OCI-LY1 (cell line): ENCODE measurements at regions not wholly inside any gene's neighbourhood (a gene's known extent, or its start where the extent isn't known, plus 50 kb on each side); places are given as distances from the start of the nearest gene placed in this dataset.
"Not testable (repeated sequence)": the region's sequence is repeated elsewhere in the genome, so short reads cannot be mapped to it uniquely, and the experiment has no call there.

Source experiments
- H2AFZ ChIP-seq: fragments of 200-600 bp; sonication (generic), shearing (Covaris generic); 2 replicates; pipeline ENCODE4 v1.6.0; 2014; ENCODE audit warnings: antibody characterized with exemption, mild to moderate bottlenecking, low read length
- H3F3A ChIP-seq: fragments of 200-600 bp; sonication (generic), shearing (Covaris generic); 2 replicates; pipeline ENCODE4 v1.6.0; 2014; ENCODE audit warnings: mild to moderate bottlenecking, antibody characterized with exemption, low read length, moderate library complexity; ENCODE audit not compliant: insufficient read depth
- H3K27ac ChIP-seq: fragments of 200-600 bp; sonication (generic); 2 replicates; pipeline ENCODE4 v1.5.1; 2014; ENCODE audit warnings: low read length, mixed run types, mild to moderate bottlenecking, low read depth; ENCODE audit not compliant: poor library complexity, severe bottlenecking
- H3K27me3 ChIP-seq: fragments of 200-600 bp; sonication (generic); 2 replicates; pipeline ENCODE4 v1.6.0; 2014; ENCODE audit warnings: antibody characterized with exemption, mild to moderate bottlenecking, low read length, moderate library complexity; ENCODE audit not compliant: insufficient read depth
- H3K36me3 ChIP-seq: fragments of 200-600 bp; sonication (generic); 2 replicates; pipeline ENCODE4 v1.6.1; 2014; ENCODE audit warnings: mild to moderate bottlenecking, antibody characterized with exemption, low read length, moderate library complexity, mixed read lengths; ENCODE audit not compliant: insufficient read depth
- H3K4me1 ChIP-seq: fragments of 200-600 bp; sonication (generic); 2 replicates; pipeline ENCODE4 v1.5.1; 2014; ENCODE audit warnings: mild to moderate bottlenecking, low read length, moderate library complexity; ENCODE audit not compliant: insufficient read depth, severe bottlenecking
- H3K4me2 ChIP-seq: fragments of 200-600 bp; sonication (generic), shearing (Covaris generic); 2 replicates; pipeline ENCODE4 v1.6.1; 2014; ENCODE audit warnings: low read length
- H3K4me3 ChIP-seq: fragments of 200-600 bp; sonication (generic); 2 replicates; pipeline ENCODE4 v1.5.1; 2014; ENCODE audit warnings: low read length, low read depth, mild to moderate bottlenecking, mixed read lengths; ENCODE audit not compliant: poor library complexity, severe bottlenecking
- H3K79me2 ChIP-seq: fragments of 200-600 bp; shearing (Covaris generic); 2 replicates; pipeline ENCODE4 v1.6.1; 2016; ENCODE audit warnings: mixed run types, low read length, mixed read lengths; ENCODE audit not compliant: insufficient read depth
- H3K9ac ChIP-seq: fragments of 200-600 bp; sonication (generic), shearing (Covaris generic); 2 replicates; pipeline ENCODE4 v1.6.1; 2014; ENCODE audit warnings: mild to moderate bottlenecking, low read length, mixed read lengths
- H3K9me2 ChIP-seq: fragments of 200-600 bp; sonication (generic), shearing (Covaris generic); 2 replicates; pipeline ENCODE4 v1.6.1; 2014; ENCODE audit warnings: low read depth, mild to moderate bottlenecking, low read length, mixed read lengths
- H3K9me3 ChIP-seq: fragments of 200-600 bp; shearing (Covaris generic); 2 replicates; pipeline ENCODE4 v1.6.1; 2014; ENCODE audit warnings: low read length, mixed read lengths
- H4K20me1 ChIP-seq: fragments of 200-600 bp; sonication (generic), shearing (Covaris generic); 2 replicates; pipeline ENCODE4 v1.6.0; 2016; ENCODE audit warnings: mild to moderate bottlenecking, low read length; ENCODE audit not compliant: insufficient read depth
- CTCF ChIP-seq: fragments of 200-600 bp; sonication (generic), shearing (Covaris generic); IDR thresholded peaks from 2 replicates; pipeline ENCODE4 v1.5.1; 2017; ENCODE audit warnings: mild to moderate bottlenecking, antibody characterized with exemption, low read length, moderate library complexity, mixed read lengths
- EZH2 ChIP-seq: fragments of 200-600 bp; sonication (generic), shearing (Covaris generic); IDR thresholded peaks from 2 replicates; pipeline ENCODE4 v1.8.0; 2017; ENCODE audit warnings: borderline replicate concordance, mixed run types, mild to moderate bottlenecking, antibody characterized with exemption, low read length, moderate library complexity, mixed read lengths

- Histone ChIP-seq H3K27me3 (no peaks in the 10 kb centered on the region), H3K4me1 (no peaks in the 10 kb centered on the region), H3K36me3 (no peaks in the 10 kb centered on the region), H3K9me2 (no peaks in the 10 kb centered on the region), H2AFZ (no peak overlapping the region), H3K4me3 (no peak overlapping the region), H3K79me2 (no peaks in the 10 kb centered on the region), H3K4me2 (no peak overlapping the region), H3K9ac (no peak overlapping the region), H4K20me1 (no peaks in the 10 kb centered on the region), H3K27ac (no peak overlapping the region), H3F3A (no peaks in the 10 kb centered on the region), H3K9me3 (no peaks in the 10 kb centered on the region)
- TF ChIP-seq CTCF = no peak
- no peak for TF ChIP-seq EZH2
Observed at GRCh38 chr21:28581976-28582375, 410.7 kb downstream of the LTN1 start.

- H3K36me3 ChIP-seq, H4K20me1 ChIP-seq, H3K27me3 ChIP-seq, H3K27ac ChIP-seq, H3K9ac ChIP-seq, H3F3A ChIP-seq, H2AFZ ChIP-seq, H3K79me2 ChIP-seq, H3K4me3 ChIP-seq, H3K4me2 ChIP-seq, H3K9me3 ChIP-seq, H3K9me2 ChIP-seq, H3K4me1 ChIP-seq: not testable (repeated sequence)
Observed at GRCh38 chr21:28581311-28581731, 411.4 kb downstream of the LTN1 start.

GRCh38 chr21:28580585-28580984 is 412.1 kb downstream of the LTN1 start:
- Histone ChIP-seq H3K79me2 (no peaks in the 10 kb centered on the region), H3K4me2 (no peak overlapping the region), H3K4me3 (no peak overlapping the region), H3K27me3 (no peaks in the 10 kb centered on the region), H2AFZ (no peak overlapping the region), H3K4me1 (no peaks in the 10 kb centered on the region), H3K9me2 (no peaks in the 10 kb centered on the region; the same call in 1 of the 2 replicates), H3K9ac (no peak overlapping the region), H3F3A (no peaks in the 10 kb centered on the region), H3K9me3 (no peaks in the 10 kb centered on the region), H4K20me1 (no peaks in the 10 kb centered on the region), H3K27ac (no peak overlapping the region), H3K36me3 (no peaks in the 10 kb centered on the region)
- TF ChIP-seq EZH2 (no peak), CTCF (no peak)

GRCh38 chr21:28579986-28580550 is 412.6 kb downstream of the LTN1 start:
- Histone ChIP-seq H3K79me2 (no peaks in the 10 kb centered on the region), H4K20me1 (no peaks in the 10 kb centered on the region), H3K4me3 (no peak overlapping the region), H3K27me3 (no peaks in the 10 kb centered on the region), H3K9me2 (no peaks in the 10 kb centered on the region; the same call in 1 of the 2 replicates), H3K36me3 (no peaks in the 10 kb centered on the region), H2AFZ (no peak overlapping the region), H3F3A (no peaks in the 10 kb centered on the region), H3K4me1 (no peaks in the 10 kb centered on the region), H3K9ac (no peak overlapping the region), H3K4me2 (no peak overlapping the region), H3K27ac (no peak overlapping the region), H3K9me3 (no peaks in the 10 kb centered on the region)
- no peak for TF ChIP-seq CTCF
- no peak for TF ChIP-seq EZH2
